HL-60 (cell line): ENCODE measurements at regions not wholly inside any gene's neighbourhood (a gene's known extent, or its start where the extent isn't known, plus 50 kb on each side); places are given as distances from the start of the nearest gene placed in this dataset.

Experiments used
- CTCF ChIP-seq: IDR thresholded peaks from one replicate; pipeline ENCODE4 v1.5.1; 2011; ENCODE audit warnings: low read length, control low read depth, inconsistent platforms; ENCODE audit not compliant: insufficient read depth
- GABPA ChIP-seq: IDR thresholded peaks from 2 replicates; pipeline ENCODE4 v1.6.1; 2012; ENCODE audit warnings: low read depth
- POLR2AphosphoS5 ChIP-seq: IDR thresholded peaks from 2 replicates; pipeline ENCODE4 v1.6.1; 2012; ENCODE audit warnings: low read depth
- SPI1 ChIP-seq: IDR thresholded peaks from 2 replicates; pipeline ENCODE4 v1.6.1; 2012; ENCODE audit warnings: low read depth, mild to moderate bottlenecking, borderline replicate concordance

GRCh38 chr14:56730538-56731145, 79.6 kb downstream of the OTX2 start:
- TF ChIP-seq CTCF = no peak
- TF ChIP-seq SPI1 = no peak
- TF ChIP-seq POLR2AphosphoS5 = no peak
- no peak for TF ChIP-seq GABPA
